ENCODE measurements at regions not wholly inside any gene's neighbourhood (a gene's known extent, or its start where the extent isn't known, plus 50 kb on each side); places are given as distances from the start of the nearest gene placed in this dataset.
"Not testable (repeated sequence)": the region's sequence is repeated elsewhere in the genome, so short reads cannot be mapped to it uniquely, and the experiment has no call there.

DNA sequence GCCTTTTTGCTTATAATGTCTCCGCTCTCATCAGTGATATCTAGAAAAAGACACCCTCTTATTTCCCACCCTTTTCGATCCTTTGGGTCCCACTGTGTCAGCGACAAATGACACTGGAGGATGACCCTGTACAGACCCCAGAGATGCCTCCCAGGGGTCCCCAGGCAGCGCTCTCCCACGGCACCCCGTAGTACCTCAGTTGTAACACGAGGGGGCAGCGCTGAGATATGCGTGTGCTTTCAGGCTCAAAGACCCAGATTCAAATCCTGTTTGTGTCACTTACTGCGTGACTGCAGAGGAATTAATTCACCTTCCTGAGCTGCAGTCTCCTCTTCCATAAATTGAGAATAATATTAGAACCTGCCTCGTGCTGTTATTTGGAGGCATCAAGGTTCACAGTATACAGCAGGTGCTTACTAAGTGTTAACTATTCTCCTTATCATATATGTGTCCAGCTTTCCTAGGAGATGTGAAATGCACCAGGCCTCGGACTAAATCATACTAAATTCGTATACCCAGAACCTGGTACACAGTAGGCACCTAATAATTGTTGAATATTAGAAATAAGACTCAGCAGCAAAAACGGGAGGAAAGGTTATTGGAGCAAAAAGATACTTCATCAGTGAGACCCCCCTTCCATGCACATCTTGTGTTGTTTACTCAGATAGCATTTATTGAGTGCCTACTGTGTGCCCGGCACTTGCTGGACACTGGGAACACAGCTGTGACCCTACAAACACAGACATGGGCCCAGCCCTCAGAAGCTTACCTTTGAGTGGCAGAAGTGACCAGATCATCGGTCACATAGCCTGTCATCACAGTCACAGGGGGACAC lies 99.9 kb downstream of the PHETA1 start:
- no peaks in the 10 kb centered on the region for H3K36me3 ChIP-seq
- DNase-seq (ENCODE audit: low spot score in 2 of 2) = no peak
- peaks cover 6% of the 10 kb centered on the region for H3K4me1 ChIP-seq
- TF ChIP-seq POLR2A (IDR thresholded peaks at IDR 0.05) = no peak
- TF ChIP-seq, protein P1, sequence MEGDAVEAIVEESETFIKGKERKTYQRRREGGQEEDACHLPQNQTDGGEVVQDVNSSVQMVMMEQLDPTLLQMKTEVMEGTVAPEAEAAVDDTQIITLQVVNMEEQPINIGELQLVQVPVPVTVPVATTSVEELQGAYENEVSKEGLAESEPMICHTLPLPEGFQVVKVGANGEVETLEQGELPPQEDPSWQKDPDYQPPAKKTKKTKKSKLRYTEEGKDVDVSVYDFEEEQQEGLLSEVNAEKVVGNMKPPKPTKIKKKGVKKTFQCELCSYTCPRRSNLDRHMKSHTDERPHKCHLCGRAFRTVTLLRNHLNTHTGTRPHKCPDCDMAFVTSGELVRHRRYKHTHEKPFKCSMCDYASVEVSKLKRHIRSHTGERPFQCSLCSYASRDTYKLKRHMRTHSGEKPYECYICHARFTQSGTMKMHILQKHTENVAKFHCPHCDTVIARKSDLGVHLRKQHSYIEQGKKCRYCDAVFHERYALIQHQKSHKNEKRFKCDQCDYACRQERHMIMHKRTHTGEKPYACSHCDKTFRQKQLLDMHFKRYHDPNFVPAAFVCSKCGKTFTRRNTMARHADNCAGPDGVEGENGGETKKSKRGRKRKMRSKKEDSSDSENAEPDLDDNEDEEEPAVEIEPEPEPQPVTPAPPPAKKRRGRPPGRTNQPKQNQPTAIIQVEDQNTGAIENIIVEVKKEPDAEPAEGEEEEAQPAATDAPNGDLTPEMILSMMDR (IDR thresholded peaks at IDR 0.05) = peak in 1 of 2 donors; percentile 34
- 86% methylated on average over 16 of the region's 16 CpGs for WGBS
- H3K27me3 ChIP-seq = peaks cover 31% of the 10 kb centered on the region
- no peaks in the 10 kb centered on the region for H3K9me3 ChIP-seq
- H3K27ac ChIP-seq = no peak overlapping the region
- no peak overlapping the region for H3K4me3 ChIP-seq

DNA sequence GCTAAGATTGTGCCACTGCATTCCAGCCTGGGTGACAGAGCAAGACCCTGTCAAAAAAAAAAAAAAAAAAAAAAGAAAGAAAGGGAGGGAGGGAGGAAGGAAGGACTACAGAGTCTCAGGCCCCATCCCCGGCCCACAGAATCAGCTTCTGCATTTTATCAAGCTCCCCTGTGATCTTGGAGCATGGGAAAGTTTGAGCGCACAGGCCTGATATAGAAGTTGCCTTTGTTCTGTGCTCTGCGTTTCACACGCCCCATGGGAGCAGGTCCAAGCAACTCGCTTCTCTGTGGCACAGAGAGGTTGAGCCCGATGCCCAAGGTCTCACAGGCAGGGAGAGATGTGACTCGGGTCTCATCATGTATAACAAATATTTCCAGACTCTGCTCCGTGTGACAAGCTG lies 101.8 kb downstream of the PHETA1 start:
- TF ChIP-seq EP300 (IDR thresholded peaks at IDR 0.05) (no peak), POLR2AphosphoS5 (IDR thresholded peaks at IDR 0.05) (no peak), POLR2A (IDR thresholded peaks at IDR 0.05) (no peak)
- TF ChIP-seq, protein P1 (IDR thresholded peaks at IDR 0.05) = no peak

DNA sequence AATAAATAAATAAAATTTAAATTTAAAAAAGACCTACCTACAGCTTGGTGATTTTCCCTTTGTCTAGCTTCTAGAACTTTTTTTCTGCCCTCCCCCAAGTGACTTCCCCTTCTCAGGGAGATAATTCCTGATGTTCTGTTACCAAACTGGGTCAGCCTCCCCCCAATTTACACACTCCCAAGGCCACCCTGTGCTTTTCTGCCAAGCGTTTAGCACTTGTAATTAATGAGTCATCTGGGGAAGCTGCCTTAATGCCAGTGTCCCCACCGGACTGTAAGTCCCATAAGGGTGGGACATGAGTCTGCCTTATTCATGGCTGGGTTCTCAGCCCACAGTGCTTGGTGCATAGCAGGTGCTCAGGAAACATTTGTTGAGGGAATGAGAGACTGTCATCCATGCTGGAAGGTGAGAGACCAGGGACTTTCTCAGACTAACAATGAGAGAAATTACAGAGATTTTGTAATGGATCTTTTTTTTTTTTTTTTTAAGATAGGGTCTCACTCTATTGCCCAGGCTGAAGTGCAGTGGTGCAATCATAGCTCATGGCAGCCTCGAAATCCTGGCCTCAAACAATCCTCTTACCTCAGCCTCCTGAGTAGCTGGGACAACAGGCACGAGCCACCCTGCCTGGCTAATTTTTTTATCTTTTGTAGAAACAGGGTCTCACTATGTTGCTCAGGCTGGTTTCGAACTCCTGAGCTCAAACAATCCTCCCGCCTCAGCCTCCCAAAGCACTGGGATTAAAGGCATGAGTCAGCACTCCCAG lies 106.8 kb downstream of the PHETA1 start:
- 68% methylated on average over 6 of the region's 6 CpGs for WGBS
- H3K4me1 ChIP-seq = no peaks in the 10 kb centered on the region
- H3K9me3 ChIP-seq = no peaks in the 10 kb centered on the region

More for the DNA sequence above, 101.8 kb downstream of the PHETA1 start:
- DNase-seq (ENCODE audit: low spot score in 2 of 2) = no peak
- peaks cover 6% of the 10 kb centered on the region for H3K4me1 ChIP-seq
- H3K27ac ChIP-seq = no peak overlapping the region
- peaks cover 14% of the 10 kb centered on the region for H3K27me3 ChIP-seq
- no peak overlapping the region for H3K4me3 ChIP-seq
- no peaks in the 10 kb centered on the region for H3K9me3 ChIP-seq
- 55% methylated on average over 8 of the region's 8 CpGs for WGBS
- no peaks in the 10 kb centered on the region for H3K36me3 ChIP-seq

DNA sequence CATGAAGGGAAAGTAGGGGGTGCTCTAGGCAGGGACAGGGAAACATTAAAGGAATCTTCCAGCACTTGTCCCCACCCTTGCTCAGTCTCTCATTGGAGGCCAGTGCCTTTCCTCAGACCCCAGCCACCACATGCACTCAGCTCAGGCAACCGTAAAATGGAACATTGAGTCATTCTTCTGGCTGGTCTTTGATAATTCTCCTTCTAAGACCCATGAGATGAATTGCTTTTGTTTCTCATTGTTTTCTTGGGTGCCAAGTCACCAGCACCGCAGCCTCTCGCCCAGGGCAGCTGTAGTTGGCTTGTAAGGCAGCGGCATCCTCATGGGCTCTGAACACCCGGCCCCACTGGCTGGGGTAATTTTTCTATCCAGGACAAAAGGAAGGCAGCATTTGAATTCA lies 108.2 kb downstream of the PHETA1 start:
- no peaks in the 10 kb centered on the region for H3K4me1 ChIP-seq
- DNase-seq (ENCODE audit: low spot score in 2 of 2) = no peak
- no peak for TF ChIP-seq POLR2AphosphoS5 (IDR thresholded peaks at IDR 0.05)
- TF ChIP-seq, protein P1 (IDR thresholded peaks at IDR 0.05) = no peak
- no peak for TF ChIP-seq POLR2A (IDR thresholded peaks at IDR 0.05)
- no peak for TF ChIP-seq EP300 (IDR thresholded peaks at IDR 0.05)
- no peaks in the 10 kb centered on the region for H3K9me3 ChIP-seq
- no peak overlapping the region for H3K27ac ChIP-seq
- no peaks in the 10 kb centered on the region for H3K36me3 ChIP-seq
- H3K4me3 ChIP-seq = no peak overlapping the region
- 87% methylated on average over 5 of the region's 5 CpGs for WGBS
- peaks cover 43% of the 10 kb centered on the region for H3K27me3 ChIP-seq

More for the DNA sequence above, 106.8 kb downstream of the PHETA1 start:
- Histone ChIP-seq H3K27me3 (peaks cover 29% of the 10 kb centered on the region), H3K4me3 (no peak overlapping the region), H3K36me3 (no peaks in the 10 kb centered on the region), H3K27ac (no peak overlapping the region)
- no peak for TF ChIP-seq EP300 (IDR thresholded peaks at IDR 0.05)
- TF ChIP-seq POLR2AphosphoS5 (IDR thresholded peaks at IDR 0.05) = no peak
- TF ChIP-seq POLR2A (IDR thresholded peaks at IDR 0.05) = no peak
- TF ChIP-seq, protein P1 (IDR thresholded peaks at IDR 0.05) = no peak
- no peak for DNase-seq (ENCODE audit: low spot score in 2 of 2)

DNA sequence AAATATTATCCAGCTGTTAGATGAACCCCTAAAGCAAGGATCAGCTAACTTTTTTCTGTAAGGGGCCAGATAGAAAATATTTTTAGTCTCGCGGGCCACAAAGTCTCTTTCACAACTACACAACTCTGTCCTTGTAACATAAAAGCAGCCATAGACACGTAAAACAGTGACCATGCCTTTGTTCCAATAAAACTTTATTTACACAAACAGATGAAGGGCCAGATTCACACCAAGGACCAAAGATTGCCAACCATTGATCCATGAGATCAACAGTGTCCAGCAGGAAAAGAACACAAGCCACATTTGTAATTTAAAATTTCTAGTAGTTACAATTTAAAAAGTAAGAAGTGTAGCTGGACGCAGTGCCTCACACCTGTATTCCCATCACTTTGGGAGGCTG lies 109.7 kb downstream of the PHETA1 start:
- no peak overlapping the region for H3K27ac ChIP-seq
- peaks cover 56% of the 10 kb centered on the region for H3K27me3 ChIP-seq
- TF ChIP-seq, protein P1 (IDR thresholded peaks at IDR 0.05) = no peak
- TF ChIP-seq POLR2A (IDR thresholded peaks at IDR 0.05) (no peak), POLR2AphosphoS5 (IDR thresholded peaks at IDR 0.05) (no peak), EP300 (IDR thresholded peaks at IDR 0.05) (no peak)
- no peak overlapping the region for H3K4me3 ChIP-seq
- WGBS = 93% methylated on average over 4 of the region's 4 CpGs
- H3K4me1 ChIP-seq = no peaks in the 10 kb centered on the region
- DNase-seq (ENCODE audit: low spot score in 2 of 2) = no peak
- H3K36me3 ChIP-seq = no peaks in the 10 kb centered on the region
- H3K9me3 ChIP-seq = no peaks in the 10 kb centered on the region

DNA sequence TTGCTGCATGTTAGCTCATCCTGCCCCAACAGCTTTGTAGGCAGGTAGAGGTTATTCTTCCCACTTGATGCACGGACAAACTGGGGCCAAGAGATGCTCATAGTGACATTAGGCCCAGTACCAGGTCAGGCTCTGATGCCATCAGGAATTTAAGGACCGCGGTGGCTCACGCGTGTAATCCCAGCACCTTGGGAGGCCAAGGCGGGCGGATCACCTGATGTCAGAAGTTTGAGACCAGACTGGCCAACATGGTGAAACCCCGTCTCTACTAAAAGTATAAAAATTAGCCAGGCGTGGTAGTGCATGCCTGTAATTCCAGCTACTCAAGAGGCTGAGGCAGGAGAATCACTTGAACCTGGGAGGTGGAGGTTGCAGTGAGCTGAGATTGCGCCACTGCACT lies 110.8 kb downstream of the PHETA1 start:
- H3K4me3 ChIP-seq; H3K27ac ChIP-seq; H3K9me3 ChIP-seq; H3K36me3 ChIP-seq; H3K4me1 ChIP-seq; DNase-seq (ENCODE audit: low spot score in 2 of 2): not testable (repeated sequence)
- WGBS = 89% methylated on average over 10 of the region's 10 CpGs
- H3K27me3 ChIP-seq = peaks cover 67% of the 10 kb centered on the region
